RWPE1 (cell line): ENCODE measurements at regions not wholly inside any gene's neighbourhood (a gene's known extent, or its start where the extent isn't known, plus 50 kb on each side); places are given as distances from the start of the nearest gene placed in this dataset.
"Not testable (repeated sequence)": the region's sequence is repeated elsewhere in the genome, so short reads cannot be mapped to it uniquely, and the experiment has no call there.

Source experiments
- CTCF ChIA-PET: fragments of 350-600 bp; sonication (Branson Sonifier 250); formaldehyde crosslinking; extraction: SDS; loops from one replicate; lab custom pipeline; 2021; lab: Yijun Ruan, JAX
- POLR2A ChIA-PET: fragments of 400-600 bp; formaldehyde crosslinking; extraction: SDS; loops from one replicate; lab custom pipeline; 2020; ENCODE audit warnings: antibody characterized with exemption; ENCODE audit not compliant: low non-redundant PET; lab: Yijun Ruan, JAX
- DNase-seq: peaks from one replicate; pipeline ENCODE4 v3.0.0; 2012; ENCODE audit warnings: low spot score
- H3K27ac ChIP-seq: fragments of 450-650 bp; 2 replicates; pipeline ENCODE4 v1.5.1; 2017
- CTCF ChIP-seq: fragments of 450-650 bp; conservative IDR thresholded peaks from 2 replicates; pipeline ENCODE4 v1.5.1; 2017; ENCODE audit warnings: low read depth, mild to moderate bottlenecking

GRCh38 chr11:63313198-63313597, 56.4 kb upstream of the SLC22A9 start:
- DNase-seq, CTCF ChIA-PET, POLR2A ChIA-PET, H3K27ac ChIP-seq: not testable (repeated sequence)

- H3K27ac ChIP-seq, result no peak overlapping the region
- ChIA-PET CTCF (interaction anchor here (0.7 kb wide), 1 partner anchor 167 kb away, joined by 3 read pairs; no protein-coding TSS in a partner anchor), POLR2A (no interaction called here)
- no peak for TF ChIP-seq CTCF
- no peak for DNase-seq
Observed at GRCh38 chr11:63298258-63298657, 54.9 kb upstream of the SLC22A25 start.
